ENCODE measurements at regions not wholly inside any gene's neighbourhood (a gene's known extent, or its start where the extent isn't known, plus 50 kb on each side); places are given as distances from the start of the nearest gene placed in this dataset.
"Not testable (repeated sequence)": the region's sequence is repeated elsewhere in the genome, so short reads cannot be mapped to it uniquely, and the experiment has no call there.

DNA sequence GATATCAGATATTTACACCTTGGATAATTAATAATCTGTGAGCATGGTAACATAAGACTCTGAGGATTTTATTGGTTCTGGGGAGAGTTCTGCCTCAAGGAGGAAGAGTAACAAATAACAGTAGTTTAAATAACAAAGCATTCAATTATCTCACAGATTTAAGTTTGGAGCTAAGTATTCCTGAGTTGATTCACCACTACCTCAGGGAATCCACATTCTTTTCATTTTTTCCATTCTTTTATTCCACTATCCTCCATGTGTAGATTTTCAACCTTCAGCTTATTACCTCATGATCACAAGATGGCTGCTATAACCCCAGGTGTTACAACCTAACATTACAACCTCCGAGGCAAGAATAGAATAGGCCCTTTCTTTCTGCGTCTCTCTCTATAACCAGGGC is 252.2 kb upstream of the TOX3 start:
- no peak for DNase-seq

DNA sequence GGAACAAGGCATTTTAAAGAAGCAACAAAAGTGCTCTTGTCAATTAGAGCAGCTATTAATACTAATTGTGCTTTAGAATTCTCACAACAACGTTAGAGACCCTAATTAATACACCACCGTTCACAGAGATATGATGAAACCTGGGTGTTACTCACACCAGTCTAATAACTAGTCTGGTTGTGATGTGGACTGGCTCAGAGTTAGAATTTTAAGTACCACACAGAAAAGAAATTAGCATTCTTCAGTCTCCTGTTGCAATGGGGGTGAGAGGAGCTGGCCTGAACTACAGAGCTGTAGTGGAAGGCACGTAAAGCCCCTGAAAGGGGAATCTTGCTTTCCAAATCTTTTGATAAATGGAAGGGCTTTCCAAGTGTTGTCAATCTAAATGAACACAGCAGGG is 240.8 kb upstream of the TOX3 start:
- DNase-seq: no peak

DNA sequence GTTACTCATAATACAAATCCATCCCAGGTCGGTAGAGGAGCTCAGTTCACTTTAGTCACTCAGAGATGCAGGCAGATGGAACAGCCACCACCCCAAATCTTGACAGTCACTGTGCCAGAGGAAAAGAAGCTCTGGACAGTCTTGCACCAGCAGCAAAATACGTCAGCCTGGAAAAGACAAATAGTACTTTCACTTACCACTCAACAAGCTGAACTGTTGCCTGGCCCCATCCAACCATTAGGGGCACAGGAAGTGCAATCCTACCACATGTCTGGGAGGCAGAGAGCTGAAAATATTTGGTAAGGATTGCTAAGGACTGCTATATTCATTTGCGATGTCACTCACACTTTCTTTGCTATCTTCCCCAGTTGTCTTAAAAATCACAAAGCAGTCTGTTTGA is 239.1 kb upstream of the TOX3 start:
- no peak for DNase-seq

DNA sequence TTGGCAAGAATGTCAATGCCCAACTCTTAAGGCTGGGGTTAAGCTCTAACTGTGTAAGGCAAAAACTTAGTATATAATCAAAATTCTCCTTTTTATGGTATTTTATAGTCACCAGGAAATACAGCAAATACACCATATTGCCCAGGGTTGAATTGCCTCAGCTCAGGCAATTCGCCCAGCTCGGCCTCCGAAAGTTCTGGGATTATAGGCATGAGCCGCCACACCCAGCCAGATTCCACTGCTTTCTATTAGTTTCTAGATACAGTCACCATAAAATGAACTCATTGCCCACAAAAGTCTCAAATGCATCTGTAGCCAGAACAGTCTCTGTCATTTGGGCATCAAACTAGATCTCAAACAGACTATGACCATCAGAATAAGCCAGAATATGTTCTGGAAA is 238.7 kb upstream of the TOX3 start:
- DNase-seq: no peak

DNA sequence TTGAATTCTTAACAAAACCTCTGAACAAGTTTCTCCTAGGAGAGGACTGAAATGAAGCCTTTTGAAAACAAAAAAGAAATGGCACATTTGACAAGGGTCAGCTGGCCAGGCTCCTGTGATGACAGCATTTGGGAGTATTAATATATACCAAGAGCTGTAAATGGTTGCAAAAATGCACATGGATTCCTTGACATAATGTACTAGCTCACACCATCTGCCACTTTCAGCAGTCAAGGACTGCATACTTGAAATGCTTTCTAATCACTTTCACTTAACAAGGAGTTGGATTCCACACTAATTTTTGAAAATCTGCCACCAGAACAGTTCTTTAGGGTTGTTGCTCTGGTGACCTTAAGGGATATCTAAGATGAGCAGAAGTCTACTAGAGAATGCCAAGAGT is 236.7 kb upstream of the TOX3 start:
- DNase-seq: no peak

DNA sequence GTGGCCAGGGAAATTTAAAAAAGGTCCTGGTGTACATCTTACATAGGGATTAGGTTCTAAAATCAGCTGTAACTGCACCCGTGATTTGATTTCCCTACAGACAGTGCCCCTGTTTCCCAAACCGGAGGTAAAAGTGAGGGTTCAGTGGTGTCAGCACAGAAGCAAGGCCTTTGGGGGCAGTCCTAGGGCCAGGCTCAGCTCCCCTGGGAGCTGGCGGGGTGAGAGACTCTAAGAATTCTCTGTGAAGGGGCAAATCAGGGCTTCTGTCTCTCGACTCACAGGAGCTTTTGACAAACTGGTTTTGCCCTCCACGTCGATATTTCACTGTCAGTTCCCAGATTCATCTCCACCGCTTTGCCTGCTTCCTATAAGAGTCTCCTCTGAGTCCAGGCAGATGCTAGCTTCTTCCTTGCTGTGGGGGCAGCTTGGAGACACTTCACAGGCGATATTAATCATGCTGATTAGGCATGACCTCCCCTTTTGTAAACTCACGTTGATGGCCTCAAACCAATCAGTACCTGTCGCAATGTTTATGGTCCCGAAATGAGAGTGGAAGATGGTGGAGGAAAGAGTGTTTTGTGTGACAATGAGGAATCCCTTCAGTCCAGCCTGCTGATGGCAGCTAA is 234.2 kb upstream of the TOX3 start:
- DNase-seq: no peak

DNA sequence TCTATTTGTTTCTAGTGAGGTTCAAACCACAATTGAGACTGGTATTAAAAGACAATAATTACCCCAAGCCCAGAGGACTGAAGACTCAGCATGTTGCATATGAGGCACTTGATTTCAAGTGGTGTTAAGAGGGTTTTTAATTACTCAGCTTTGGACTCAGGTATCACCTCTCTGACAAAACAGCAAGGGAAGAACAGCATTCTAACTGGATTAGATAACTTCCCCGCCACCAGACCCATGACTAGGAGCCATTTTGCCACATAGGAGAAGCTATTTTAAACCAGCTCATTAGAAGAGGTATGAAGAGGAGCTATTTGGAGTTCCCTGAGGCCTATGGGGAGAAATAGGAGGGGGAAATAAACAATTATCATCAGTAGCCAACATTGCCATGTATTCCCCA is 226.1 kb upstream of the TOX3 start:
- no peak for DNase-seq

DNA sequence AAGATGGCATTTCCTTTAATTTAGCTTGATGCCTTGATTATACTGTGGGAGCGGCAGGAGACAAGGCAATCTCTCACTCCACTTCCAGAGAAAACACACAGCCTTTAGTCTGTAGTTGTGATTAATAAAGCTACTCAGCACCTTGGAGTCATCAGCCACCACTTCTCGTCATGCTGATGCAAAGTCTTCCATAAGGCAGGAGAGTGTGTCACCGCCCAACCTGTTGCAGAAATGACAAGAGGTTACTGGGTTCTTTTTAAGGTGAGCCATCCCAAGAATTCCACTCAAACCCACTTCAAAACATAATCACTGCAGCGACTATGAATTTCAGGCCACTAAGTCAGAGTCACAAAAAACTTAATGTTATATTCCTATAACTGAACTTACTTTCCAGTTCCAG is 223.9 kb upstream of the TOX3 start:
- no peak for DNase-seq

DNA sequence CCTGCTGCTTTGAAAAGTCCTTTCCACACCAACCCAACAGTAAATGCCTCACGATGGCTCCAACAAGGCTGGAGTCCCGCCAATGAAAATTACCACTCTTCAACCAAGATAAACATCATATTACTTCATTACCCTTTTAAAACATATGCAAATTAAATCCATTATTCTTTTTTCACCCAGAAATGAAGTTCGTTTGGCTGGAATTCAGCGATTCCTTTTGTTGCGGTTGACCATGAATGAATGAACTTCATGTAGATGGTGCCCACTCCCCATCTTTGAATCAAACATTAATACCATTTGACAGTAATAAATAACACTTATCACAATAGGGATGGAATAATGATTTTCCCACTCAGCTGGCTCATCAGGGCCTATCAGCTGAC is 211.5 kb upstream of the TOX3 start:
- DNase-seq: no peak

DNA sequence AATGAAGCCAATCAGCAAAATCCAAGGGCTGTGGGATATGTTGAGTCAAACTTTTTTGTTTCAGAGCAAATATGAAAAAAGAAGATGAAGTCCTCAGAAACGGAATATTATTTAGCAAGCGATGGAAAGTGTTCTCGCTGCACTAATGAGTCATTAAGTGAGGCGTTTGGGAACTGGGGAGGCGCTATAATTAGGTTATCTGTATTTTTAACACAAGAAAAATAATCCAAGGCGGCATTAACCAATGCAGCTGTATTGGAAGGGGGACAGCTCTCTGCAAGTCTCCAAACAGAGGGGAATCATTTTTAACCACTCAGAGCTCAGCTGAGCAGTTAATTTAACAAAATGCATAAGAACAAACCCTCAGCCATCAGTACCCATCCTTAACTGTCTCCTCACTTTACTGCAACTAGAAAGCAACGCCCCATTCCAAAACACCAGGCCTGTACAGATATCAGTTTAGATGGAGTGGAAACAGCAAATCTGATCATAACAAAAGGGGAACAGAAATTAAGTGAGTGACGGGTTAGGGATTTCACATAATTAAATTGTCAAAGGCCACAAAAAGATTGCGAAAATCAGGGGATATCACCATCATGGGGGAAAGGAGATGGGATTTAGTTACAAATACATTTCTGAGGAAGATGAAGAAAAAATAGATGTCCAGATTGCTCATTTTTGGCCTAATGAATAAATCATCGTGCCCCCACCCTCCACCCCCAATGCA is 211.0 kb upstream of the TOX3 start:
- DNase-seq: peak in 5 of 56 donors; percentile 2 to 18 (median 5)

DNA sequence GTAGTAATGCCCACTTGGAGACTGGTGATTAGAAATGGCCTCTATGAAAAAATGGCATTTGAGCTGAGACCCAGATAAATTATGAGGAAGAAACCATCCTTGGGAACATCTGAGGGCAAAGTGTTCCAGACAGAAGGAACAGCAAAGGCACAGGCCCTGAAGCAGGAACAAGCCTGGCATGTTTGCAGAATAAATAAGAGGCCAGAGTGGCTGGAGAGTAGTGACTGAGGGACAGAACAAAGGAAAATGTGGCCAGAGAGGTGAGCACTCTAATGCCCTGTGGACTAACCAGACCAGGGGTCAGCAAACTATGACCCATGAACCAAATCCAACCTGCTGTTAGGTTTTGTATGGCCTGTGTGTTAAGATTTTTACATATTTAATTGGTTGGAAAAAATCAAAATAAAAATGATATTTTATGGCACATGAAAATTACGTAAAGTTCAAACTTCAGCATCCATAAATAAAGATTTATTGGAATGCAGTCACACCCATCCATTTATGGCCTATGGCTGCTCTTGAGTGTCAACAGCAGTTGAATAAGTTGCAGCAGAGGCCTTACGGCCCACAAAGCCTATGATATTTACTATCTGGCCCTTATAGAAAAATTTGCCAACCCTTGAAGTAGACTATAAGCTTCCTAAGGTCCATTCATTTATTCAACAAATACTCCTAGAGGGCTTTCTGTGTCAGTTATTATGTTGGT is 210.0 kb upstream of the TOX3 start:
- DNase-seq: no peak

DNA sequence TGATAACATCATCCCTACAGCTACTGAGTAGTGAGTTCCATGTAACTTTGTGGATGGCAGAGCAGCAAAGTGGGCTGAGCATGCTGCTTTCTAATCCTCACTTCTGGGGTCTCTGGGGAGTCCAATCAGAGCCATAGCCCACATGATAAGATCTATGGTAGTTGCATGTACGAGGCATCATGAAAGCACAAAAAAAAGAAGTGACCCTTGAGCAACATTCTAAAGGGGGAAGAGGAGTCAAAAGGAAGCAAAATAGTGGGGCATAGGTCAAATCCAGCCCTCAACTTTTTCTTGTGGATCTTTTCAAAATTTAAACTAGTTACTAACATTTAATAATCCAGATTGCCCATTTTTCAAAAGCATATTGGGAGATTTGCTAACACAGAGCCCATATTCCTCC is 208.5 kb upstream of the TOX3 start:
- DNase-seq: no peak

DNA sequence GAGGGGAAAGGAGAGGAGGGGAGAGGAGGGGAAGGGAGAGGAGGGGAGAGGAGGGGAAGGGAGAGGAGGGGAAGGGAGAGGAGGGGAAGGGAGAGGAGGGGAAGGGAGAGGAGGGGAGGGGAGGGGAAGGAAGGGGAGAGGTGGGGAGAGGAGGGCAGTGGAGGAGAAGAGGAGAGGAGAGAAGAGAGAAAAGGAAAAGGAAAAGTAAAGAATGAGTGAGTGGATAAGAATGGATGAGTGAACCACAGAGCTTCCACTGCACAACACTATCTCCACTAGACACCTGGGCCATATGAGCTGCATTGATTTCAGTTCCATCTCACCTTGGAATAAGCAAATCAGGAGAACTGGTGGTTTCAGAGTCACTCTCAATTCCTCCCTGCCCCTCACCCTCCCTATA is 204.1 kb upstream of the TOX3 start:
- DNase-seq: no peak

DNA sequence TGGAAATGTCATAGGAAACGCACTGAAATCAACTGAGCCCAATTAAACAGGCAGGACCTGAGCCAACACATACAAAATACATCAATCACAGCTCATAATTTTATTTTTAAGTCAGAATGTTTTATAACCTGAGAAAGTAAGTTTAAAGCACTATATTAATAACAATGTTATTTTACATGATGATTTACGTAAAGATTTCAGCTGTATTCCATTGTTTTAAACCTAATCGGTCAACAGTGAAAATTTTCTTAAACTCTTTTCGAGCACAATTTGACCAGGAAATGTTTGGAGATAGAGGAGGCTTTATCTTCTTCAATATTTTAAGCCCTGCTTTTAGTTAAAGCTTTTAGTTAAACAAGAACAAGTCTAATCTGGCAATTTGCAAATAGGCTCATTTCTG is 201.8 kb upstream of the TOX3 start:
- DNase-seq: no peak

DNA sequence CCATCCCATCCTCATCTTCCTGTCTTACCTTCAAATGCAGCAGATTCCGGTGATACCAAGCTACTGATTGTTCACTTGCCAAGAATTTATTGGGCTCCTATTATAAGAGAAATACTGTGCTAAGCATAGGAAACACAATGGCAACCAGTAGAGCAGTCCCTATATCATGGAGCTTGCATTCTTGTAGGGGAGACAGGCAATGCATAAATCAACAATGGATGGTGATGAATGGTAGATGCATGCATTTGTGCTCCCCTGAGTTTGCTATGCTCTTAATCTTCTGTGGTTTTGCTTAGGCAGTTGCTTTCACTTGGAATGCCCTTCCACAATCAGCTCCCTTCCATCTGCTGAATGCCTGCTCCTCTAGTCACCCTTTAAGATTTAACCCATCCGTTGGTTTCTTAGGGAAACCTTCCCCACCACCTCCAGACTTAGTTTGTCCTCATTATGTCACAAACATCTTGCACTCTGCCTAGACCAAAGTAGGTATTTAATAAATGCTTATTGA is 200.2 kb upstream of the TOX3 start:
- no peak for DNase-seq

DNA sequence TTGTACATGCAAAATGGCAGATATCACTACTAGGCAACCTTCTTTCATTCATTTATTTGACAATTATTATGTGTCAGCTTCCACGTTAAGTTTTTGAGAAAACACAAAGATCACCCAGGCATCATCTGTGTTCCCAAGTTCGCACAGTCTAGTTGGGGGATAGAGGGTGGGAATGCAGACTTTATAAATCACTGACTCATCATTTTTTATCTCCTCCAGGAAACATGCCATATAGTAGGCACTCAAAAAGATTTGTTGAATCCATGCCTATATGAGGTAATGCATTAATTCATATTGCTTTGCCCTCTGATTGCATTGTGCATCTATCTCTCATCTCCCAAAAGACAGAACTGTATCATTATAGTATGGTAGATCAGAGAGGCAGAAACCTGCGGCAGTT is 196.8 kb upstream of the TOX3 start:
- DNase-seq: no peak

DNA sequence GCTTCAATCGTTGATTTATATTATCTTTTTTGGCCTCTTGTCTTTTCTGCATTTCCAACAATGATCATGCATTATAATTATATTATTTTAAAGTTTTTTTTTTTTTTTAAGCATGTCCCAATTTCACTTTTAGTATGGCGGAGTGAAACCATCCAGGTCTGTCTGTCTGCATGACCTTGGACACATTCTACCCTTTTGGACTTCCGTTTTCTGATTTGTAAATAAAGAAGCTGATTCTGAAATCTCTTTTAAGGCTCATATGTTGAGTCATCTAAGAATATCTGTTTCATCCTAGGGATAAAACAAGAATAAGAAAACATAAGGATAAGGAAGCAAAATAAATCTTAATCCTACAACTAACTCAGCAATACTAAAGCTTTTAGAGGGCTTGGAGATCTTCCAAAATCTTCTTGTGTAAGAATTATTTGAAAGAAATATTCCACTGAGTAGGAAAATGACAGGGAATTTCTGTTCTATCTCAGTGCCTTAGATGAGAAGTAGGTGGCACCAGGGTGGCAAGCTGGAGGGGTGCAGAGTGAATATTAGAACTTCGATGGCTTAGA is 195.7 kb upstream of the TOX3 start:
- no peak for DNase-seq

DNA sequence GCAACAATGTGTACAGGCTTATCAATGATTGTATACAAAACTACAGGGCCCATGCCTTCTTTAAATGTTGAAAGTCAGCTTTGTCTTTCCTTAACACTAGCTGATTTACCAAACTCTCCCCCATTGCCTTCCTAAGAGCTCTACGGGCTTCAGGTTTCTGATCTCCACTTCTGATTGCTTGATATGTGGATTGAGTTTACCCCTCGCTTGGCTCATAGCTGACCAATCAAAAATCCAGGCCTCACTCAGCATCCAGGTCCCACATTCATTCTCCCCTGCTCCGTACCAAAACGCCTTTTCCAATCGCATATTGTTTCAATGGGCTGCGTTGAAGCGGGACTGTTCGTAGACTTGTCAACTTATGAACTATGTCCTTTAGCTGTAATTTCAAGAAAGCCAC is 195.1 kb upstream of the TOX3 start:
- no peak for DNase-seq

DNA sequence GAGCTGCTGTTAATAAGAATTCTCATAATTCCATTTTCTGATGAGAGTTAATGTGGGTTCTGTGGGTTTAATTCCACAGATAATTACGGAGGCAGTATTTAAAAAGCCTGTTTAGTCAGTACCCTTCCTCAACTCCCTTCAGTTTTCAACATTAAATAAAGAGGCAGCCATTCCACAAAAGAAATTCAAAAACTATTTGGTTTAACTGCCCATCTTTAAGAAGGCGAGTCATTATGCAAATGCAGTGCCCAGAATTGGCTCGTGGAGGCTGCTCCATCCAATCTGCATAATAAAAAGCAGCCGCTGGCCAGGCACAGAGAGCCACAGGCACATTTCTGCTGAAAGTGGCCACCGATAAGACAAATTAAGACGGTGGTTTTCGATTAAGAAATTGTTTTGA is 194.4 kb upstream of the TOX3 start:
- no peak for DNase-seq

DNA sequence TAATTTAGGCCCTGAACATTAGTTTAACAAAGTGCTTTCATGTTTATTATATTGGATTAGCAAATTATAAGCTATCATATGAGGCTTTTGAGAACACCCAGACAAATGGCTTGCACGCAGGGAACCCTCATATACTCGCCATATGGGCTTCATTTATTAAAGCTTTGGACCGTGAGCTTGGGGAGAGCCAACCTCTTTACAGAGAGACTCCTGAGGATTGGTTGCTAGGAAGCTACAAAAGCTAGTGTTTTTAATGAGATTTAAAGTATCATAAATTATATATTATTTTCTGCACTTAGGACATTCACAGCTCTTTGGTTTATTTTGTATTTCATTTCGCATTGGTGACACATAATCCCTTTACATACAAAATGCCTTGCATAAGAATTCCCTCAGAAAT is 193.8 kb upstream of the TOX3 start:
- no peak for DNase-seq

DNA sequence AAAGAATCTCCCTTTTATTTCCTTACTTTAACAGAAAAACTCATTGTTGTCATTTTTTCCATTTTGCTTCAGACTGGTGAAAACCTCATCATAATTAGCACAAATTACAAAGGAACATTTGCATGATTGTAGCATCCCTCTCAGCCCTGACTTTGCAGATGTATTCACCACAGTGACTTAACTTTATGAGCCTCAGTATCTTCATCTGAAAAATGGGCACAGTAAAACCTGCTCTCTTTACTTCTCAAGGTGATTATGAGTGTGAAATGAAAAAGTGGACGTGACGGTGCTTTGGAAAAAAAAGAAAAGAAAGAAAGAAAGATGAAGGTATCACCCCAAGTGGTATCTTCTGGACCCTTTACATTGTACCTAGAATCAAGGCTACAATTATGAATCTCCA is 193.4 kb upstream of the TOX3 start:
- no peak for DNase-seq

DNA sequence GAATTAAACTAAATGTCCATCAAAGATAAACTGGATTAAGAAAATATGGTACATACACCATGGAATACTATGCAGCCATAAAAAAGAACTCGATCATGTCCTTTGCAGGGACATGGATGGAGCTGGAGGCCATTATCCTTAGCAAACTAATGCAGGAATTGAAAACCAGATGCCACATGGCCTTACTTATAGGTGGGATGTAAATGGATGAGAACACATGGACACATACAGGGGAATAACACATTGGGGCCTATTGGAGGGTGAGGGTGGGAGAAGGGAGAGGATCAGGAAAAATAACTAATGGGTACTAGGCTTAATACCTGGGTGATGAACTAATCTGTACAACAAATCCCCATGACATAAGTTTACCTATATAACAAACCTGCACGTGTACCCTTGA is 192.0 kb upstream of the TOX3 start:
- DNase-seq: not testable (repeated sequence)
